ENCODE measurements at regions not wholly inside any gene's neighbourhood (a gene's known extent, or its start where the extent isn't known, plus 50 kb on each side); places are given as distances from the start of the nearest gene placed in this dataset.
A peak's percentile ranks its signal among the peaks of the same experiment; 100 is the strongest.

- no peaks in the 10 kb centered on the region for H3K79me1 ChIP-seq (ENCODE audit: low read depth, low read length)
- H3K9ac ChIP-seq (replicated peaks in 1 of 4; ENCODE audit: extremely low read depth in 1 of 4, low read depth in 3 of 4, low read length in 3 of 4) = no peak overlapping the region
- ChIA-PET CTCF (ENCODE audit: partially characterized antibody) (interaction anchor here (0.6 to 4.9 kb wide), 6 partner anchors 10 to 394 kb away, joined by 3 to 27 read pairs (median 8); no protein-coding TSS in a partner anchor), POLR2A (ENCODE audit: partially characterized antibody) (interaction anchor here (1.0 kb wide), 1 partner anchor 15 kb away, joined by 3 read pairs; no protein-coding TSS in a partner anchor)
- H3K36me3 ChIP-seq (ENCODE audit: control insufficient read depth in 2 of 4, insufficient read depth in 4 of 4, low read length in 3 of 4) = no peaks in the 10 kb centered on the region
- H3K4ac ChIP-seq (replicated peaks; ENCODE audit: insufficient read length, low read depth, low read length) = no peak overlapping the region
- H3K18ac ChIP-seq (ENCODE audit: extremely low read depth, low read length) = peak overlapping the region; percentile 55
- DNase-seq (ENCODE audit: low read depth in 1 of 2, low spot score in 2 of 2) (peak in 1 of 2 experiments; percentile 15), FAIRE-seq (peak; percentile 91)
- no peaks in the 10 kb centered on the region for H4K20me1 ChIP-seq (replicated peaks in 1 of 2; ENCODE audit: control insufficient read depth in 1 of 2, insufficient read depth in 2 of 2, low read length in 2 of 2)
- no peak overlapping the region for H4K8ac ChIP-seq (ENCODE audit: extremely low read depth, insufficient read depth, low read length)
- no peak overlapping the region for H4K5ac ChIP-seq (ENCODE audit: insufficient read length, low read depth, low read length)
- H2BK15ac ChIP-seq (ENCODE audit: low read length) = no peak overlapping the region
- 16% methylated on average over 7 of the region's 7 CpGs; no CpG with 5 or more reads in 1 of the 2 experiments for WGBS, 2 experiments (ENCODE audit: extremely low coverage in 1 of 2, insufficient coverage in 1 of 2, insufficient read length in 1 of 2, insufficient replicate concordance in 2 of 2, low coverage in 1 of 2, low lambda C conversion rate in 2 of 2, missing lambda C conversion rate in 1 of 2)
- H2AK5ac ChIP-seq (ENCODE audit: low read depth, low read length) = no peak overlapping the region
- no peak overlapping the region for H3K23ac ChIP-seq (ENCODE audit: insufficient read length)
- H3K9me3 ChIP-seq (ENCODE audit: insufficient read depth in 2 of 2, low read depth in 1 of 2, low read length in 1 of 2) = no peaks in the 10 kb centered on the region
- H3K4me1 ChIP-seq (replicated peaks in 1 of 4; ENCODE audit: control insufficient read depth in 3 of 4, insufficient read depth in 4 of 4, low read length in 3 of 4) = peaks cover 9 to 31% (median 23%) of the 10 kb centered on the region in 4 experiments
- H3K4me3 ChIP-seq (ENCODE audit: extremely low read depth in 1 of 4, insufficient read depth in 2 of 4, low read depth in 3 of 4, low read length in 4 of 4) = peak overlapping the region in 2 of 4 experiments; percentile 3 to 40; a peak in 3 of 8 replicates
- peak overlapping the region; percentile 60; the same call in 1 of the 2 replicates for H2BK5ac ChIP-seq (ENCODE audit: low read depth, low read length)
- no peak overlapping the region for H2BK120ac ChIP-seq (replicated peaks; ENCODE audit: low read depth, low read length)
- TF ChIP-seq SIN3A (conservative IDR thresholded peaks at IDR 0.05 in 1 of 2, IDR thresholded peaks at IDR 0.05 in 1 of 2; ENCODE audit: low read depth in 1 of 2, low read length in 2 of 2) (peak in 1 of 2 experiments; percentile 27; a peak in 1 of 4 replicates), MAX (IDR thresholded peaks at IDR 0.05) (no peak; the same call in 1 of the 2 replicates), HDAC6 (IDR thresholded peaks at IDR 0.05; ENCODE audit: low read depth, low read length) (no peak), YY1 (IDR thresholded peaks at IDR 0.05; ENCODE audit: low read depth, low read length) (peak; percentile 83), SP1 (IDR thresholded peaks at IDR 0.05; ENCODE audit: low read depth, low read length) (peak; percentile 53; the same call in 1 of the 2 replicates), RBBP5 (IDR thresholded peaks at IDR 0.05; ENCODE audit: borderline replicate concordance, low read depth, low read length) (peak; percentile 72; the same call in 1 of the 2 replicates), NANOG (IDR thresholded peaks at IDR 0.05; ENCODE audit: insufficient read depth, low read depth, low read length, poor library complexity, severe bottlenecking) (peak; percentile 70), EP300 (IDR thresholded peaks at IDR 0.05; ENCODE audit: borderline replicate concordance in 1 of 2, low read depth in 2 of 2, low read length in 2 of 2) (peak in 1 of 2 experiments; percentile 81; a peak in 1 of 3 replicates), TEAD4 (IDR thresholded peaks at IDR 0.05; ENCODE audit: low read depth, low read length) (0 out of 2 replicates have a peak, but pooled peaks have one; percentile 59), CEBPB (IDR thresholded peaks at IDR 0.05; ENCODE audit: low read depth, low read length) (0 out of 2 replicates have a peak, but pooled peaks have one; percentile 24), CBX8 (IDR thresholded peaks at IDR 0.05; ENCODE audit: borderline replicate concordance, low read depth, low read length) (no peak)
- H3K56ac ChIP-seq (replicated peaks; ENCODE audit: insufficient read length, low read depth, low read length) = no peak overlapping the region
- no peak overlapping the region for H4K91ac ChIP-seq (replicated peaks; ENCODE audit: insufficient read length, low read length)
- H3K14ac ChIP-seq (ENCODE audit: insufficient read length) = no peak overlapping the region
- no peaks in the 10 kb centered on the region for H3K27me3 ChIP-seq (replicated peaks in 1 of 4; ENCODE audit: control insufficient read depth in 3 of 4, extremely low read depth in 1 of 4, insufficient read depth in 3 of 4, low read length in 3 of 4)
- H2BK12ac ChIP-seq (ENCODE audit: low read depth, low read length) = peak overlapping the region; percentile 91
- peak overlapping the region; percentile 55 to 65 for H3K4me2 ChIP-seq (ENCODE audit: insufficient read depth in 1 of 2, low read depth in 2 of 2, low read length in 2 of 2)
- H3K79me2 ChIP-seq (ENCODE audit: control insufficient read depth in 1 of 2, insufficient read depth in 2 of 2, low read length in 2 of 2) = no peaks in the 10 kb centered on the region
- H2AFZ ChIP-seq (ENCODE audit: low read length) = peak overlapping the region; percentile 79
- no peaks in the 10 kb centered on the region for H3K23me2 ChIP-seq (ENCODE audit: low read depth, low read length)
- peak overlapping the region; percentile 77; the same call in 1 of the 2 replicates for H3K27ac ChIP-seq (ENCODE audit: low read depth, low read length)
- no peak overlapping the region for H2BK20ac ChIP-seq (ENCODE audit: low read length)
Measured at GRCh38 chr5:154107756-154108155, 69.0 kb downstream of the MFAP3 start.
